IPS DF 6.9 (cell line): ENCODE measurements at regions not wholly inside any gene's neighbourhood (a gene's known extent, or its start where the extent isn't known, plus 50 kb on each side); places are given as distances from the start of the nearest gene placed in this dataset.
"Not testable (repeated sequence)": the region's sequence is repeated elsewhere in the genome, so short reads cannot be mapped to it uniquely, and the experiment has no call there.

Experiments
- DNase-seq: peaks from one replicate; pipeline ENCODE4 v3.0.0-alpha.2; 2013; ENCODE audit warnings: low read depth, low spot score
- H3K27ac ChIP-seq: one replicate; pipeline ENCODE4 v1.5.1; 2013; ENCODE audit warnings: low read length, control low read depth
- H3K27me3 ChIP-seq: 2 replicates; pipeline ENCODE4 v1.6.1; 2013; ENCODE audit warnings: mild to moderate bottlenecking, low read length; ENCODE audit not compliant: control insufficient read depth, insufficient read depth
- H3K36me3 ChIP-seq: 2 replicates; pipeline ENCODE4 v1.6.1; 2013; ENCODE audit warnings: low read length; ENCODE audit not compliant: control insufficient read depth, insufficient read depth
- H3K4me1 ChIP-seq: 2 replicates; pipeline ENCODE4 v1.6.1; 2013; ENCODE audit warnings: low read length; ENCODE audit not compliant: control insufficient read depth, insufficient read depth
- H3K4me3 ChIP-seq: 2 replicates; pipeline ENCODE4 v1.5.1; 2013; ENCODE audit warnings: mild to moderate bottlenecking, low read length
- H3K9me3 ChIP-seq: 2 replicates; pipeline ENCODE4 v1.6.1; 2013; ENCODE audit warnings: low read length, inconsistent platforms; ENCODE audit not compliant: control insufficient read depth, insufficient read depth
- WGBS: extraction: QIAGEN DNeasy Blood & Tissue Kit; methylation state at CpG from one replicate; pipeline ENCODE4 v1.1.7; 2013; ENCODE audit warnings: mixed read lengths, missing lambda C conversion rate; ENCODE audit not compliant: insufficient read length, insufficient coverage; 5-methylcytosine and 5-hydroxymethylcytosine counted together

GRCh38 chr6:9732056-9732455, 682.8 kb downstream of the TFAP2A start:
- Histone ChIP-seq H3K4me1 (no peaks in the 10 kb centered on the region), H3K27me3 (no peaks in the 10 kb centered on the region), H3K9me3 (no peaks in the 10 kb centered on the region), H3K36me3 (no peaks in the 10 kb centered on the region), H3K4me3 (no peak overlapping the region), H3K27ac (no peak overlapping the region)
- no peak for DNase-seq
- WGBS, result no CpG with 5 or more reads among the region's 1 CpG

GRCh38 chr6:9725776-9726175, 689.1 kb downstream of the TFAP2A start:
- H3K4me3 ChIP-seq, H3K9me3 ChIP-seq, H3K36me3 ChIP-seq, DNase-seq, H3K4me1 ChIP-seq, H3K27ac ChIP-seq, H3K27me3 ChIP-seq: not testable (repeated sequence)
- no CpG with 5 or more reads among the region's 3 CpGs for WGBS

- Histone ChIP-seq H3K9me3 (no peaks in the 10 kb centered on the region), H3K4me1 (no peaks in the 10 kb centered on the region), H3K27me3 (no peaks in the 10 kb centered on the region), H3K36me3 (no peaks in the 10 kb centered on the region), H3K27ac (no peak overlapping the region), H3K4me3 (no peak overlapping the region)
- WGBS, result no CpG with 5 or more reads among the region's 3 CpGs
- no peak for DNase-seq
These were observed 697.3 kb downstream of the TFAP2A start for GRCh38 chr6:9717568-9717967.

GRCh38 chr6:9711365-9711764, 703.5 kb downstream of the TFAP2A start:
- WGBS, result no CpG with 5 or more reads among the region's 1 CpG
- H3K4me1 ChIP-seq, result peaks cover 4% of the 10 kb centered on the region; the same call in 1 of the 2 replicates
- H3K27ac ChIP-seq, result no peak overlapping the region
- DNase-seq, result no peak
- H3K9me3 ChIP-seq, result no peaks in the 10 kb centered on the region
- no peaks in the 10 kb centered on the region for H3K27me3 ChIP-seq
- H3K4me3 ChIP-seq, result no peak overlapping the region
- no peaks in the 10 kb centered on the region for H3K36me3 ChIP-seq

GRCh38 chr6:9710574-9710973, 704.3 kb downstream of the TFAP2A start:
- Histone ChIP-seq H3K9me3 (no peaks in the 10 kb centered on the region), H3K27ac (no peak overlapping the region), H3K27me3 (no peaks in the 10 kb centered on the region), H3K36me3 (no peaks in the 10 kb centered on the region), H3K4me1 (peaks cover 4% of the 10 kb centered on the region; the same call in 1 of the 2 replicates), H3K4me3 (no peak overlapping the region)
- no peak for DNase-seq
- WGBS, result no CpG with 5 or more reads among the region's 2 CpGs

GRCh38 chr6:9708600-9708999, 706.3 kb downstream of the TFAP2A start:
- Histone ChIP-seq H3K4me1 (peaks cover 4% of the 10 kb centered on the region; the same call in 1 of the 2 replicates), H3K36me3 (no peaks in the 10 kb centered on the region), H3K9me3 (no peaks in the 10 kb centered on the region), H3K4me3 (no peak overlapping the region), H3K27ac (no peak overlapping the region), H3K27me3 (no peaks in the 10 kb centered on the region)
- no CpG with 5 or more reads among the region's 2 CpGs for WGBS
- no peak for DNase-seq

GRCh38 chr6:9704989-9705388, 709.9 kb downstream of the TFAP2A start:
- no peaks in the 10 kb centered on the region for H3K27me3 ChIP-seq
- no peaks in the 10 kb centered on the region for H3K36me3 ChIP-seq
- H3K27ac ChIP-seq, result no peak overlapping the region
- no peaks in the 10 kb centered on the region for H3K4me1 ChIP-seq
- H3K4me3 ChIP-seq, result no peak overlapping the region
- DNase-seq, result no peak
- WGBS, result no CpG with 5 or more reads among the region's 2 CpGs
- H3K9me3 ChIP-seq, result no peaks in the 10 kb centered on the region

- 100% methylated on average over 1 of the region's 1 CpG for WGBS
- Histone ChIP-seq H3K4me3 (no peak overlapping the region), H3K27ac (no peak overlapping the region), H3K4me1 (no peaks in the 10 kb centered on the region), H3K9me3 (no peaks in the 10 kb centered on the region), H3K27me3 (no peaks in the 10 kb centered on the region), H3K36me3 (no peaks in the 10 kb centered on the region)
- DNase-seq, result no peak
These were observed 712.0 kb downstream of the TFAP2A start for GRCh38 chr6:9702914-9703313.

GRCh38 chr6:9699888-9700287, 715.0 kb downstream of the TFAP2A start:
- Histone ChIP-seq H3K36me3 (no peaks in the 10 kb centered on the region), H3K4me3 (no peak overlapping the region), H3K4me1 (no peaks in the 10 kb centered on the region), H3K27ac (no peak overlapping the region), H3K27me3 (no peaks in the 10 kb centered on the region), H3K9me3 (no peaks in the 10 kb centered on the region)
- no CpG with 5 or more reads among the region's 5 CpGs for WGBS
- DNase-seq, result no peak

- Histone ChIP-seq H3K27ac (no peak overlapping the region), H3K9me3 (no peaks in the 10 kb centered on the region), H3K27me3 (no peaks in the 10 kb centered on the region), H3K4me1 (no peaks in the 10 kb centered on the region), H3K4me3 (no peak overlapping the region), H3K36me3 (no peaks in the 10 kb centered on the region)
- DNase-seq, result no peak
- no CpG with 5 or more reads among the region's 7 CpGs for WGBS
These were observed 717.5 kb downstream of the TFAP2A start for GRCh38 chr6:9697263-9697931.

- Histone ChIP-seq H3K4me3 (no peak overlapping the region), H3K4me1 (no peaks in the 10 kb centered on the region), H3K9me3 (no peaks in the 10 kb centered on the region), H3K27ac (no peak overlapping the region), H3K36me3 (no peaks in the 10 kb centered on the region), H3K27me3 (no peaks in the 10 kb centered on the region)
- no peak for DNase-seq
These were observed 724.5 kb downstream of the TFAP2A start for GRCh38 chr6:9690388-9690787.
